ENCODE measurements at regions not wholly inside any gene's neighbourhood (a gene's known extent, or its start where the extent isn't known, plus 50 kb on each side); places are given as distances from the start of the nearest gene placed in this dataset.
A peak's percentile ranks its signal among the peaks of the same experiment; 100 is the strongest.

DNA sequence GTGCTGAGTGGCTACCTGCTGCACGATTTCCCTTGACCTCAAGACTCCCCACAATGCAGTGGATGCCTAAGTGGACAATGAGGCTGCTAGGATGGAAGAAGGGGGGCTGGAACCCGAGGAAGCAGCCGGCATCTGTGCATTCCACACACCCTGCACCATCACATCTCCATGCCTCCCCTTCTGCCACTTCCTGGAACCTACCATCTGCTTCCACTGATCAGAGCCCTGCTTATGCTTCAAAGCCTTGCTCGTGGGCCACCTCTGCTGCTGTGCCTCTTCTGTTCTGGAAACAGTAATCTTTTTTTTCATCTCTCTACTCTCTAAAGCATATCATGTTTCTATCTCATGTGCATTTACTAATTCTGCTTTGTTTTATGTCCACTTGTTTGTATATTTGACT lies 66.2 kb upstream of the WDR26 start:
- H3K4me3 ChIP-seq (ENCODE audit: low read depth, low read length): no peak overlapping the region
- TF ChIP-seq, protein P1, sequence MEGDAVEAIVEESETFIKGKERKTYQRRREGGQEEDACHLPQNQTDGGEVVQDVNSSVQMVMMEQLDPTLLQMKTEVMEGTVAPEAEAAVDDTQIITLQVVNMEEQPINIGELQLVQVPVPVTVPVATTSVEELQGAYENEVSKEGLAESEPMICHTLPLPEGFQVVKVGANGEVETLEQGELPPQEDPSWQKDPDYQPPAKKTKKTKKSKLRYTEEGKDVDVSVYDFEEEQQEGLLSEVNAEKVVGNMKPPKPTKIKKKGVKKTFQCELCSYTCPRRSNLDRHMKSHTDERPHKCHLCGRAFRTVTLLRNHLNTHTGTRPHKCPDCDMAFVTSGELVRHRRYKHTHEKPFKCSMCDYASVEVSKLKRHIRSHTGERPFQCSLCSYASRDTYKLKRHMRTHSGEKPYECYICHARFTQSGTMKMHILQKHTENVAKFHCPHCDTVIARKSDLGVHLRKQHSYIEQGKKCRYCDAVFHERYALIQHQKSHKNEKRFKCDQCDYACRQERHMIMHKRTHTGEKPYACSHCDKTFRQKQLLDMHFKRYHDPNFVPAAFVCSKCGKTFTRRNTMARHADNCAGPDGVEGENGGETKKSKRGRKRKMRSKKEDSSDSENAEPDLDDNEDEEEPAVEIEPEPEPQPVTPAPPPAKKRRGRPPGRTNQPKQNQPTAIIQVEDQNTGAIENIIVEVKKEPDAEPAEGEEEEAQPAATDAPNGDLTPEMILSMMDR (IDR thresholded peaks at IDR 0.05; ENCODE audit: low read depth, low read length): no peak

DNA sequence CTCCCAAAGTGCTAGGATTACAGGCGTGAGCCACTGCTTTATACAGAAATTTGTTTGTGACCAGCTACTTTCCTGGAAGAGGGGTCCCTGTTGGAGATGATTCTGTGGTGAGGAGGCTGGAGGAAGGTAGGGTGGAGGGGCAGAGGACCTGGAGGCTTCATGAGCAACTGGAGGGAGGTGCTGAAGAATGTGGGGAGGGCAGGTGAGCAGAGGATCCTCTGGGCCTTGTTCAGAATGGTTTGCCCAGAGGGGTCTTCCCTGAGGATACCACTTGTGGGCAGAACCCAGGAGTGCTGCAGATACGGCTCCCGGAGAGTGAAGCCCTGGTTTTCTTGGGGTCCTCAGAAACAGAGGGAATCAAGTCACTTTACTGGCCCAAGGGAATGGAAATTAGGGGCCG lies 67.2 kb upstream of the WDR26 start:
- TF ChIP-seq, protein P1 (IDR thresholded peaks at IDR 0.05; ENCODE audit: low read depth, low read length): no peak
- H3K4me3 ChIP-seq (ENCODE audit: low read depth, low read length): no peak overlapping the region

DNA sequence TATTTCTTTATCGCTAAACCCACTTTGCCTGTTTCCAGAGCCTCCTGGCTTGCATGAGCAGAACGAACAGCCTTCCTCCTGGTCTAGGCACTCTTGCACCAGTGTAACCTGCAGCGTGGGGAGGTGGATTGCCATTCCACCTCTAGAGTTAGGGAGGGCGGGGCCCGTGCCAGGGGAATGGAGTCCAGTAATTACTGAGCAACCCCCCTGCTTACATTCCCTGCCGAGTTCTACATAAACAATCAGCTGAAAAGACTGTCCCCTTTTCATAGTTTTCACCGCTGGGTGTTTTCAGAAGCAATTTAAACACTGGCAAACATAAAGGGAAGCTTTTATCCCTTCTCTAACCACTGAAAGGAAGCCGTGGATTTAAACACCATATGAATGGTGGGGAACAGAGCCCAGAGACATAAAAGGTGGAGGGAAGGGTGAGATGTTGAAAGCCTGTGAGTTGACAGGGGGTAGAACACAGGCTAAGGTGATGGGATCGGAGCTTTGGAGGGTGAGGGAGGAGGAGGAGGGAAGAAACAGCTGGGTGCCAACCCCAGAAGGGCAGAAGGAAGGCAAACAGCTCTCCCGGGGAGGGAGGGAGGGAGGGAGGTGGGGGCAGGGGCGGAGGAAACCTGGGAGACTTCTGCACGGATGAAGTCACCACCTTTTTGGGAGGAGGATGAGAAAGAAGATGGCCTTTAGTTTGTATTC lies 68.0 kb upstream of the WDR26 start:
- peak overlapping the region; percentile 32 for H3K4me3 ChIP-seq (ENCODE audit: low read depth, low read length)
- TF ChIP-seq, protein P1 (IDR thresholded peaks at IDR 0.05; ENCODE audit: low read depth, low read length): no peak

DNA sequence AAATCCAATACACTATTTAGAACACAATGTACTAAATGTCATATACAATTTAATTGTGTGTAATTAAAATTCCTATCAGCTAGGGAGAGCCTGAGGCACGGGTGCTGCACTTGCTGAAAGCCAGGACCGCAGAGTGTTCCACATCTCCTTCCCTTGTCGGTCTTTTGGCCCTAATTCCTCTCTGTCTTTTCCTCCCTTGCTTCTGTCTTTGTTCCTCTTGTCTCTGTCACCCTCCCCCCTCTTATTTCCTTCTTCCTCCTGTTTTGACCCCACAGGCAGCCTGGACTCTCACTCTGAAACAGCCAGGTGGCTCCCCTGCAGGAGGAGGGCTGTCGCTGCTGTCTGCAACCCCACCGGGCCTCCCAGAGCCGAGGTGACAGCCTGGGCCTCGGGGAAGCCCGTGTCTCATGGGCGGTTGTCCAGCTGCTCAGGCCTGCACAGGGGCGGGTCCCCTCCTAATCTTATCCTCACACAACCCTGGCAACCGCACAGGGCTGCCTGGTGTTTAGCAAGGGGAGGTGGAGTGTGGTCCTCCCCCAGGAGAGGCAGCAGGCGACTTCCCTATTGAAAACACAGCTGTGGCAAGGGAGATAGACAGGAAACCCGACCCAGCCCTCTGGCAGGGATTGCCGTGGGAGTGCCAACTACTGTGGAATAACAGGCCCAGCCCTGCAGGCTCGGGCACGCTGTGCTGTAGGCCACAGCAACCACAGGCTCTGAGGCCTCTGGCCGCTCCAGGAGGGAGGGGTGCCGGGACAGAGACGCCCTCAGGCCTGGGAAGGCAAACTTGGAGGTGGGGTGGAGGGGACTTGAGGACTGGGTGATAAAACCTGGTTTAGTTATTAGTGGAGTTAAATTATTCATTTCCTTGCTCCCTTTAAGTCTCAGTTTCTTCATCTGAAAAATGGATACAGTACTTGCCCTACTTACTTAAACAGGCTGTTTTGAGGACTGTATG lies 68.8 kb upstream of the WDR26 start:
- TF ChIP-seq, protein P1 (IDR thresholded peaks at IDR 0.05; ENCODE audit: low read depth, low read length): no peak

DNA sequence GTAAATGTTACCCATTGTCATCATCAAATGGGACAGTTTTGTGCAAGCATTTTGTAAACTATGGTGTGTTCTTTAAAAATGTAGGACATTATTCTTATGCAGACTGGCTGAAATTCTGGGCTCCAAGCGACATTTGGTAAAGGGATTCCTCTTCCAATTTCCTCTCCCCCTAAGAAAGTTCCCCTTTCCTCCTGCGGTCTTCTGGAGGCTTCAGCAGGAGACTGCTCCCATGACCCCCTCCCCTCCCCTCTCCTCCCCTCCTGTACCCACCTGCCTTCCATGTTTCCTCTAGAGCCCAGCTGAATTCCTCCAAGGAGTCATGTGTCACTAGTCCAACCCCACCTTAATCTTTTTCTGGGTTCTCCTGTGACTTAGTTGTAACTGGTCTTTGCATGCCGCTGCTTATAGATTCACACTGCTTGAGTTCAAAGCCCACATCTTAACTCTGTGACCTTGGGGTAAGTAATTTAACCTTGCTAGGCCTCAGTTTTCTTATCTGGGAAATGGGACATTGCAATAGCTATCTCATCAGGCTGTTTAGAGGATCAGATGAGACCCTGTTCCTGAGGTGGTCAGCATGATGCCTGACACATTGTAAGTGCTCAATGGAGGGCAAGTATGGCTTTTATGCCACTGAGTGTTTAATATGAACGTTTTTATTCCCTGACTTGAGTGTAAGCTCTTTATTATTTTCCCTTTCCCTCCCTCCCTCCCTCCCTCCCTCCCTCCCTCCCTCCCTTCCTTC lies 69.9 kb upstream of the WDR26 start:
- H3K4me3 ChIP-seq (ENCODE audit: low read depth, low read length): no peak overlapping the region
- TF ChIP-seq, protein P1 (IDR thresholded peaks at IDR 0.05; ENCODE audit: low read depth, low read length): no peak

More for the DNA sequence above, 68.8 kb upstream of the WDR26 start:
- H3K4me3 ChIP-seq (ENCODE audit: low read depth, low read length): no peak overlapping the region

DNA sequence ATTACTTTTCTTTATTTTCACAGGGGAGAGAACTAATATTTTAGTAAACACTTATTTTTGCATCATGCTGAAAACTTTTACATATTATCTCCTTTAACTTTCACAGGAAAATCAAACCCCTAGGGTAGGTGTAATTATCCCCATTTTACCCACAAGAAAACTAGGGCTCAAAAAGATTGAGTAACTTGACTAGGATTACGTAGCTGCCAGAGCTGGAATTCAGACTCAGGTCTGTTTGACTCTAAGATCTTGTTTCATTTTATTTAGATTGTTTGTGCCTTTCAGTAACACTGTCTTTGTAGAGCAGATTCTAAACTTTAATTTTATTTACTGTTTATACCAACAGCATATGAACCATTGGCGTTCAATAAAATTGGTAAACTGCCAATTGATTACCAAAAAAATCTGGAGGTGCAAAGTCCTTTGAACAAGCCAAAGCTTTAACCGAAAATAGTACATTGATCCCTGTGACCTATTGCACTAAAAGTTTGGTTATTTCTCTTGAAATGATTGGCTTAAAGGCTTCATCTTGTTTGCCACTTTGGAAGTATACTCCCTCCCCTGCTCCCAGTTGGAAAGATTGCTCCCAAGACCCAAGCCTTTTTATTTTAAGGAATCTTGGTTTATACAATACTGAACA lies 71.0 kb upstream of the WDR26 start:
- TF ChIP-seq, protein P1 (IDR thresholded peaks at IDR 0.05; ENCODE audit: low read depth, low read length): no peak
- no peak overlapping the region for H3K4me3 ChIP-seq (ENCODE audit: low read depth, low read length)

Data from WI38 (cell line).